ENCODE measurements at regions not wholly inside any gene's neighbourhood (a gene's known extent, or its start where the extent isn't known, plus 50 kb on each side); places are given as distances from the start of the nearest gene placed in this dataset.
"Not testable (repeated sequence)": the region's sequence is repeated elsewhere in the genome, so short reads cannot be mapped to it uniquely, and the experiment has no call there.

GRCh38 chr6:106823732-106824351, 150.7 kb downstream of the CD24 start:
- Mint-ChIP-seq H3K4me3 (no peak overlapping the region), H3K9me3 (peaks cover 0 to 7% (median 0%) of the 10 kb centered on the region in 9 donors), H3K27ac (no peak overlapping the region), H3K36me3 (no peaks in the 10 kb centered on the region), H3K4me1 (no peaks in the 10 kb centered on the region), H3K27me3 (peaks cover 3 to 17% (median 9%) of the 10 kb centered on the region in 5 donors)
- POLR2A ChIA-PET = no interaction called here
- DNase-seq (no peak), ATAC-seq (no peak)

- Mint-ChIP-seq H3K27me3 (peaks cover 3 to 16% (median 9%) of the 10 kb centered on the region in 5 donors), H3K4me1 (no peaks in the 10 kb centered on the region), H3K9me3 (peaks cover 0 to 7% (median 0%) of the 10 kb centered on the region in 9 donors), H3K4me3 (no peak overlapping the region), H3K36me3 (no peaks in the 10 kb centered on the region), H3K27ac (no peak overlapping the region)
- ATAC-seq (no peak), DNase-seq (no peak)
- POLR2A ChIA-PET = no interaction called here
Measured at GRCh38 chr6:106823058-106823457, 151.5 kb downstream of the CD24 start.

- POLR2A ChIA-PET = no interaction called here
- H3K36me3 Mint-ChIP-seq = no peaks in the 10 kb centered on the region
- no peaks in the 10 kb centered on the region for H3K4me1 Mint-ChIP-seq
Measured at GRCh38 chr6:106820412-106820852, 154.1 kb downstream of the CD24 start.

GRCh38 chr6:106811088-106811686, 163.3 kb downstream of the CD24 start:
- Mint-ChIP-seq H3K36me3 (peaks cover 5 to 50% (median 20%) of the 10 kb centered on the region in 3 donors), H3K4me3 (no peak overlapping the region), H3K4me1 (no peaks in the 10 kb centered on the region), H3K27ac (no peak overlapping the region), H3K9me3 (peaks cover 18 to 73% (median 53%) of the 10 kb centered on the region in 9 donors), H3K27me3 (peaks cover 3 to 25% (median 7%) of the 10 kb centered on the region in 5 donors)
- POLR2A ChIA-PET = no interaction called here
- ATAC-seq = no peak
- no peak for DNase-seq

More at GRCh38 chr6:106820412-106820852, 154.1 kb downstream of the CD24 start:
- ATAC-seq (no peak), DNase-seq (no peak)
- peaks cover 3 to 14% (median 9%) of the 10 kb centered on the region in 5 donors for H3K27me3 Mint-ChIP-seq
- H3K4me3 Mint-ChIP-seq = no peak overlapping the region
- no peak overlapping the region for H3K27ac Mint-ChIP-seq
- no peaks in the 10 kb centered on the region for H3K9me3 Mint-ChIP-seq

- POLR2A ChIA-PET = no interaction called here
- DNase-seq (no peak), ATAC-seq (no peak)
- Mint-ChIP-seq H3K36me3 (peaks cover 5 to 50% (median 20%) of the 10 kb centered on the region in 3 donors), H3K4me1 (no peaks in the 10 kb centered on the region), H3K27me3 (peaks cover 4 to 25% (median 7%) of the 10 kb centered on the region in 5 donors), H3K9me3 (peaks cover 18 to 71% (median 53%) of the 10 kb centered on the region in 9 donors), H3K4me3 (peak overlapping the region in 1 of 10 donors; percentile 17), H3K27ac (no peak overlapping the region)
Measured at GRCh38 chr6:106808758-106809157, 165.8 kb downstream of the CD24 start.

GRCh38 chr6:106807947-106808611, 166.4 kb downstream of the CD24 start:
- ATAC-seq (no peak), DNase-seq (no peak)
- Mint-ChIP-seq H3K27ac (no peak overlapping the region), H3K4me1 (no peaks in the 10 kb centered on the region), H3K27me3 (peaks cover 2 to 25% (median 4%) of the 10 kb centered on the region in 5 donors), H3K36me3 (peaks cover 5 to 50% (median 20%) of the 10 kb centered on the region in 3 donors), H3K9me3 (peaks cover 18 to 65% (median 51%) of the 10 kb centered on the region in 9 donors), H3K4me3 (peak overlapping the region in 1 of 10 donors; percentile 17)
- POLR2A ChIA-PET = no interaction called here

- H3K4me3 Mint-ChIP-seq, DNase-seq, H3K4me1 Mint-ChIP-seq, ATAC-seq, H3K27ac Mint-ChIP-seq, POLR2A ChIA-PET: not testable (repeated sequence)
- Mint-ChIP-seq H3K27me3 (peaks cover 2 to 18% (median 4%) of the 10 kb centered on the region in 5 donors), H3K36me3 (peaks cover 5 to 33% (median 10%) of the 10 kb centered on the region in 3 donors), H3K9me3 (peaks cover 9 to 48% (median 33%) of the 10 kb centered on the region in 9 donors)
Measured at GRCh38 chr6:106806253-106806652, 168.3 kb downstream of the CD24 start.

GRCh38 chr6:106805771-106806170, 168.8 kb downstream of the CD24 start:
- no peaks in the 10 kb centered on the region for H3K4me1 Mint-ChIP-seq

GRCh38 chr6:106804346-106805335, 169.9 kb downstream of the CD24 start:
- H3K27me3 Mint-ChIP-seq = peaks cover 2 to 24% (median 7%) of the 10 kb centered on the region in 5 donors
- no peak overlapping the region for H3K27ac Mint-ChIP-seq

More at GRCh38 chr6:106805771-106806170, 168.8 kb downstream of the CD24 start:
- H3K4me3 Mint-ChIP-seq = no peak overlapping the region
- peaks cover 5 to 29% (median 10%) of the 10 kb centered on the region in 3 donors for H3K36me3 Mint-ChIP-seq
- no peak for DNase-seq
- POLR2A ChIA-PET = no interaction called here
- H3K27ac Mint-ChIP-seq = no peak overlapping the region
- ATAC-seq = no peak
- H3K27me3 Mint-ChIP-seq = peaks cover 2 to 21% (median 6%) of the 10 kb centered on the region in 5 donors
- H3K9me3 Mint-ChIP-seq = peaks cover 7 to 43% (median 28%) of the 10 kb centered on the region in 9 donors

GRCh38 chr6:106803188-106803587, 171.3 kb downstream of the CD24 start:
- ATAC-seq (no peak), DNase-seq (no peak)
- peaks cover 2 to 18% (median 11%) of the 10 kb centered on the region in 9 donors for H3K9me3 Mint-ChIP-seq
- peaks cover 0 to 10% (median 5%) of the 10 kb centered on the region in 3 donors for H3K36me3 Mint-ChIP-seq
- POLR2A ChIA-PET = no interaction called here
- no peak overlapping the region for H3K27ac Mint-ChIP-seq
- peaks cover 2 to 16% (median 7%) of the 10 kb centered on the region in 5 donors for H3K27me3 Mint-ChIP-seq
- no peak overlapping the region for H3K4me3 Mint-ChIP-seq
- H3K4me1 Mint-ChIP-seq = peaks cover 0 to 6% (median 0%) of the 10 kb centered on the region in 4 donors

More at GRCh38 chr6:106804346-106805335, 169.9 kb downstream of the CD24 start:
- Mint-ChIP-seq H3K9me3 (peaks cover 7 to 32% (median 19%) of the 10 kb centered on the region in 9 donors), H3K36me3 (peaks cover 5 to 24% (median 8%) of the 10 kb centered on the region in 3 donors), H3K4me3 (no peak overlapping the region), H3K4me1 (no peaks in the 10 kb centered on the region)
- POLR2A ChIA-PET = no interaction called here
- DNase-seq (no peak), ATAC-seq (no peak)

GRCh38 chr6:106802139-106802538, 172.4 kb downstream of the CD24 start:
- DNase-seq (no peak), ATAC-seq (no peak)
- Mint-ChIP-seq H3K27me3 (peaks cover 2 to 16% (median 7%) of the 10 kb centered on the region in 5 donors), H3K9me3 (peaks cover 0 to 7% (median under 1%) of the 10 kb centered on the region in 9 donors), H3K4me1 (peaks cover 0 to 6% (median 0%) of the 10 kb centered on the region in 4 donors), H3K27ac (peak overlapping the region in 1 of 10 donors; percentile 4), H3K36me3 (no peaks in the 10 kb centered on the region), H3K4me3 (no peak overlapping the region)
- POLR2A ChIA-PET = no interaction called here

GRCh38 chr6:106801256-106801655, 171.9 kb downstream of the QRSL1 start:
- Mint-ChIP-seq H3K36me3 (no peaks in the 10 kb centered on the region), H3K27me3 (peaks cover 2 to 16% (median 6%) of the 10 kb centered on the region in 5 donors), H3K4me3 (no peak overlapping the region), H3K9me3 (no peaks in the 10 kb centered on the region), H3K4me1 (peaks cover 0 to 6% (median 0%) of the 10 kb centered on the region in 4 donors), H3K27ac (no peak overlapping the region)
- no peak for DNase-seq
- no peak for ATAC-seq
- POLR2A ChIA-PET = no interaction called here

Measured in naive thymus-derived CD8-positive, alpha-beta T cell (primary cell).